ENCODE measurements at regions not wholly inside any gene's neighbourhood (a gene's known extent, or its start where the extent isn't known, plus 50 kb on each side); places are given as distances from the start of the nearest gene placed in this dataset.
"Not testable (repeated sequence)": the region's sequence is repeated elsewhere in the genome, so short reads cannot be mapped to it uniquely, and the experiment has no call there.

- POLR2A ChIA-PET, DNase-seq, H3K4me1 Mint-ChIP-seq, H3K27me3 Mint-ChIP-seq, ATAC-seq, H3K27ac Mint-ChIP-seq, H3K4me3 Mint-ChIP-seq, H3K36me3 Mint-ChIP-seq: not testable (repeated sequence)
- H3K9me3 Mint-ChIP-seq, result peaks cover 0 to 20% (median 2%) of the 10 kb centered on the region in 9 donors
Observed at GRCh38 chr13:90893199-90893598, 454.3 kb upstream of the MIR17HG start.

DNA sequence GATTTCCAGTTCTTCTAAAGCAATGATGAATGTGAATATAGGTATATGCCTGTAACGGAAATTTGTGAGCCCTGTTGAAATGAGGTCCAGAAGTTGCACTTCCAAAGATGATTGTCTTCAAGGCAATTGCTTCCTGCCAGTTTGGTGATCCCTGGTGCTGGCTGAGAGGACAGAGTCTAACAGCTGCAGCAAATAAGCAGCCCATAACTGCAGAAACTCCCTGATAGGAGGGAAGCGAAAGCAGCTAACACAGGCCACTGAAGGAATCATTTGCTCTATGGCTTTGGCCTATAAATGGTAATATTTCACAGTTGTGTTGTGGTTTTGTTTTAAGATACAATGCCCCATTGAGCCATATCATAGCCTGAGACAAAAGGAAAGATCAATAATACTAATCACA lies 451.5 kb upstream of the MIR17HG start:
- Mint-ChIP-seq H3K4me1 (no peaks in the 10 kb centered on the region), H3K27me3 (no peaks in the 10 kb centered on the region), H3K9me3 (peaks cover 0 to 17% (median 1%) of the 10 kb centered on the region in 9 donors), H3K36me3 (no peaks in the 10 kb centered on the region), H3K4me3 (no peak overlapping the region), H3K27ac (no peak overlapping the region)
- no peak for ATAC-seq
- POLR2A ChIA-PET, result no interaction called here
- no peak for DNase-seq

DNA sequence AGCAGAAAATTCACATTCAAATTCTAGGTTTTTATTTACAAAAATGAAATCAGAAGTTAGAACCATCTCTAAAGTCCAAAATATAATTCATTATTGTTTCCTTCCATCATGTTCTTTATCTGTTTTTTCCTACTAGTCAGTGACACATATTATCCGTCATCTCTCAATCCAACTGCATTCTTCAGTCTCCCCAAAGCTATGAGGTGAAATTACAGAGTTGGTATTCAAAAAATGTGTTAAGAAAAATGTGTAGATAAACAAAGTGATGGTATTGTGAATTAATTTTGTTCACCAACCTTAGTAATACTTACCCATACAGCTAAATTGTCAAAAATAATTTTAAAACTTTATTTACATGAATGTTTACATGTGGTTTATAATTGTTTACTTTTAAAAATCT lies 448.7 kb upstream of the MIR17HG start:
- H3K4me3 Mint-ChIP-seq, result no peak overlapping the region
- peaks cover 0 to 10% (median 2%) of the 10 kb centered on the region in 9 donors for H3K9me3 Mint-ChIP-seq
- H3K27me3 Mint-ChIP-seq, result no peaks in the 10 kb centered on the region
- POLR2A ChIA-PET, result no interaction called here
- H3K4me1 Mint-ChIP-seq, result no peaks in the 10 kb centered on the region
- H3K27ac Mint-ChIP-seq, result no peak overlapping the region
- DNase-seq, result no peak
- no peak for ATAC-seq
- no peaks in the 10 kb centered on the region for H3K36me3 Mint-ChIP-seq

DNA sequence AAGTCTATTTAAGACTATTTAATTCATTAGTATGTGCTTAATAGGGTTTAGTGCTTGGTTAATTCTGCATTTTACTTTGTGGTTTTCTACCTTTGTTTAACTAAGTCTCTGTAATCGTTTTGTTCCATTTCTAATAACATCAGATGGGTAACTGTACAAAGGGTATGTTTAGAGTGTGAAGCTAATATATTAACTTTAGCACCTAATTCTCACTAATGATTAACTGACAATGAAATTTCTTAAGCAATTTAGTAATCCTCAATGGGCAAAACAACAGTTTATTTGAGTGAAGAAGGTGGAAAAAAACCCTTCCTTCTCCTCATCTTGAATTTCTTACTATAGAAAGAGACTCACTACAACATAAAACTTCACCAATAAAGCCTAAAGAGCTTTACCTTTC lies 448.1 kb upstream of the MIR17HG start:
- Mint-ChIP-seq H3K27me3 (no peaks in the 10 kb centered on the region), H3K27ac (no peak overlapping the region), H3K4me3 (no peak overlapping the region), H3K9me3 (peaks cover 0 to 14% (median 2%) of the 10 kb centered on the region in 9 donors), H3K4me1 (no peaks in the 10 kb centered on the region), H3K36me3 (no peaks in the 10 kb centered on the region)
- ATAC-seq, result no peak
- POLR2A ChIA-PET, result no interaction called here
- DNase-seq, result no peak

- Mint-ChIP-seq H3K27ac (no peak overlapping the region), H3K9me3 (peaks cover 0 to 35% (median 13%) of the 10 kb centered on the region in 9 donors), H3K27me3 (no peaks in the 10 kb centered on the region), H3K36me3 (peaks cover 0 to 10% (median 0%) of the 10 kb centered on the region in 3 donors), H3K4me1 (no peaks in the 10 kb centered on the region), H3K4me3 (no peak overlapping the region)
- POLR2A ChIA-PET, result no interaction called here
- DNase-seq (no peak), ATAC-seq (no peak)
Observed at GRCh38 chr13:90902255-90902654, 445.2 kb upstream of the MIR17HG start.

DNA sequence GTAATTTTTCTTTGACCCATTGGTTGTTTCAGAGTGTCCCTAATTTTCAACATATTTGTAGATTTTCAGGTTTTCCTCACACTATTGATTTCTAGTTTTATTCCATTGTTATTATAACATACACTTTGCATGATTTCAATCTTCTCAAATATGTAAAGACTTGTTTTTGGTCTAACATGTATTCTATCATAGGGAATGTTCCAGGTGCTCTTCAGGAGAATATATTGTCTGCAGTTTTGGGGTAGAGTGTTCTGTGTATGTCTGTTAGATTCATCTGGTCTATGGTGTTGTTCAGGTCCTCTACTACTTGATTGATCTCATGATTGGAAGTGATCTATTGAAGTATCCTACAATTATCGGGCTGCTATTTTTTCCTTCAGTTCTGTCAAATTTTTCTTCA lies 440.9 kb upstream of the MIR17HG start:
- no peaks in the 10 kb centered on the region for H3K27me3 Mint-ChIP-seq
- POLR2A ChIA-PET, result no interaction called here

DNA sequence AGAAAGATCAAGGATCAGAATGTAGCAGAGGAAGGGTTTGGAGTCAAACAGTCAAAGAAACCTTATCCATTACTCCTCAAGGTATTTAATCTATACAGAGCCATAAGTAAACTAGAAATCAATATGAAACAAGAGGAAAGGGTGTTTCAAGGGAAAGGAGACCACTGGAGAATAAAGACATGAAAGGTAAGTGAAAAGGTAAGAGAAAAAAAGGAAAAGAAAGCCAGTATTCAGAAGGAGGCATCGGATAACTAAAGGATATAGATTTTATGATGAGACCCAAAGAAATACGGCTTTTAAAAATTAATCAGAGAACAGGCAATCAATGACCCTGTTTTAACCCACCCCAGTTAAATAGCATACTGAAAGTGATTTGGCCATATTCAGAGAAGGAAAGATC lies 438.7 kb upstream of the MIR17HG start:
- Mint-ChIP-seq H3K4me3 (no peak overlapping the region), H3K9me3 (peaks cover 0 to 39% (median 18%) of the 10 kb centered on the region in 9 donors), H3K27me3 (no peaks in the 10 kb centered on the region), H3K36me3 (peaks cover 0 to 10% (median 0%) of the 10 kb centered on the region in 3 donors), H3K4me1 (no peaks in the 10 kb centered on the region), H3K27ac (no peak overlapping the region)
- POLR2A ChIA-PET, result no interaction called here
- no peak for DNase-seq
- no peak for ATAC-seq

More for the DNA sequence above, 440.9 kb upstream of the MIR17HG start:
- no peaks in the 10 kb centered on the region for H3K4me1 Mint-ChIP-seq
- peaks cover 0 to 45% (median 18%) of the 10 kb centered on the region in 9 donors for H3K9me3 Mint-ChIP-seq
- ATAC-seq (no peak), DNase-seq (no peak)
- H3K4me3 Mint-ChIP-seq, result no peak overlapping the region
- peaks cover 0 to 10% (median 0%) of the 10 kb centered on the region in 3 donors for H3K36me3 Mint-ChIP-seq
- H3K27ac Mint-ChIP-seq, result no peak overlapping the region

DNA sequence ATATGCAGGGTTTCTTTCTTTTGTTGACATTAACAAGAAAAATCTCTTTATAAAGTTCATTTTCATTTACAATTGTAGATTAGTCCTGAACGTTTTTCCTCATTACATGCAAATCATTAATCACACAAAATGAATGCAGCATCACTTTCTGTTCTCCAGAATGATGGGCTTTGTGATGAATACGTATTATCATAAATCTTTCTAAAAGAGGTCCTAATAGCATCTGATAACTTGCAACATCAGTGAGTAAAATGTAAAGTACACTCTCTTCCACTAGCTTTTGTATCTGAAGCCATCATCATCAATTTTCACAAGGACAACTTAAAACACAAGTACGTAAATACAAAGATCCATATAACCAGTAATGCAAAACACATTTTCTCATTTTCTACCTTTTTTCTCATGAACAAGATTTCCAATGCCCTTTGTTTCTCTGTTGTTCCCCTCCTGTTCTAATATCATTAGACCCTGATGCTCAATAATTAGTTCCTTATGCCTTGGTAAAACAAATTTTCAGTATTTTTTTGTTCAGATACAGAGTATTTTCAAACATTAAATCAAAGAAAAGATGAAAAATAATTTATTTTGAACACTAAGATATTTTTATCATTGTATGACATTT lies 437.4 kb upstream of the MIR17HG start:
- H3K27ac Mint-ChIP-seq, result no peak overlapping the region
- H3K4me1 Mint-ChIP-seq, result no peaks in the 10 kb centered on the region
- ATAC-seq (no peak), DNase-seq (no peak)
- H3K9me3 Mint-ChIP-seq, result peaks cover 0 to 35% (median 17%) of the 10 kb centered on the region in 9 donors
- H3K27me3 Mint-ChIP-seq, result no peaks in the 10 kb centered on the region
- POLR2A ChIA-PET, result no interaction called here
- H3K36me3 Mint-ChIP-seq, result peaks cover 0 to 8% (median 0%) of the 10 kb centered on the region in 3 donors
- H3K4me3 Mint-ChIP-seq, result no peak overlapping the region

GRCh38 chr13:90912247-90912646 lies 435.2 kb upstream of the MIR17HG start:
- H3K4me3 Mint-ChIP-seq, result no peak overlapping the region
- no peak overlapping the region for H3K27ac Mint-ChIP-seq
- no peak for DNase-seq
- H3K4me1 Mint-ChIP-seq, result no peaks in the 10 kb centered on the region
- no peaks in the 10 kb centered on the region for H3K36me3 Mint-ChIP-seq
- peaks cover 0 to 14% (median 5%) of the 10 kb centered on the region in 9 donors for H3K9me3 Mint-ChIP-seq
- POLR2A ChIA-PET, result no interaction called here
- no peak for ATAC-seq
- no peaks in the 10 kb centered on the region for H3K27me3 Mint-ChIP-seq

DNA sequence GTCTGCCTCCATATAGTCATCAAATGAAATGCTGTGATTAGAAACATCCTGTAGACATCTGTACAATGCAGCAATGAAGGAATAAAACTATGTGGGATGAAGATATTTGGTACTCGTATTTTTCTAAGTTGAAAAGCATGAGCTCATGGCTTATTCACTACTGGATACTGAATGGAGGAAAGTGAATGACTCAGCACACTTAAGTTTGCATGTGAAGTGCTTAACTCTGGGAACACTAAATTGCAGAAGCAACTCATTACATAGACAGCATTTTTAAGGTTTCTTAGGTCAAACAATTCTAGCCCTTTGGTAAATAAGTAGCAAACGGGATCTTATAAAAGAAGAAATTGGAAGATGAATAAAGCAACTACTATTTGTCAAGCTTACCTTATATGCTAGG lies 429.0 kb upstream of the MIR17HG start:
- Mint-ChIP-seq H3K36me3 (no peaks in the 10 kb centered on the region), H3K27ac (no peak overlapping the region), H3K4me3 (no peak overlapping the region), H3K9me3 (peaks cover 0 to 11% (median 2%) of the 10 kb centered on the region in 9 donors), H3K27me3 (no peaks in the 10 kb centered on the region), H3K4me1 (no peaks in the 10 kb centered on the region)
- ATAC-seq (no peak), DNase-seq (no peak)
- POLR2A ChIA-PET, result no interaction called here

DNA sequence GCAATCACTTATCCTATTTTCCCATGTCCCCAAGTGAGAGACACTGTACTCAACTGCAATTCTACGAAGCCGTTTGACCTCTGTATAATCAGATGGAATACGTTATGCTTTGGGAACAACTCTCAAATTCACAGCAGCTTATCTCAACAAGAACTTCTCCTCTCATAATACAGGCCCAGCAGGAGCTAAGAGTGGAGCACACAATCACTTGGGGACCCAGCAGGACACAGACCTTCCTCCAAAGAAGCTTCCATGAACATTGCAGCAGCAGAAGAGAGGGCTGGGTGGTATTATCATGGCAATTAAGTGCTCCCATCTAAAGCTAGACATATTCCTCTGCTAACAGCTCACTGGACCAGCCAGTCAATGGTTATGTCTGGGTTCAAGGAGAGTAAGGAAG lies 428.3 kb upstream of the MIR17HG start:
- POLR2A ChIA-PET, result no interaction called here
- no peak for ATAC-seq
- H3K27me3 Mint-ChIP-seq, result no peaks in the 10 kb centered on the region

DNA sequence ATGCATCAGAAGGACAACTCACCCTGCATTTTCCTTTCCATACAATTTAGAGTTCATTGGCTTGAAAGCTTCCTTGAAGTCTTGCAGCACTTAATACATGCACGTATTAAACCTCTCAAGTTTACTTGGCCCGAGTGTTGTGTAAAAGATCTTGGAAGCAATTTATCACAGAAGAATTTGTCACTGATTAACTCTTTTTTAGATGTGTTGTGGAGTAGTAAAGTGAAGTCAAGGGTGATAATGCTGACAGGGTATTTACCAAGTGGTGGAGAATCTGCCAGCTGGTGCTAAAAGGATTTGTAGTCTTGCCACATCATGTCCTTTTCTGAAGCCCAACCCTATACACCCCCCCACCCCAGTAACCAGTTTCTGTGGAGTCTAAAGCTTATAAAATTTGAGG lies 421.0 kb upstream of the MIR17HG start:
- no peak for DNase-seq
- H3K4me1 Mint-ChIP-seq, result no peaks in the 10 kb centered on the region
- H3K27me3 Mint-ChIP-seq, result peaks cover 0 to 4% (median 0%) of the 10 kb centered on the region in 5 donors
- H3K9me3 Mint-ChIP-seq, result peaks cover 2 to 20% (median 10%) of the 10 kb centered on the region in 9 donors
- peaks cover 0 to 7% (median 0%) of the 10 kb centered on the region in 3 donors for H3K36me3 Mint-ChIP-seq
- H3K4me3 Mint-ChIP-seq, result no peak overlapping the region
- POLR2A ChIA-PET, result no interaction called here
- H3K27ac Mint-ChIP-seq, result no peak overlapping the region
- ATAC-seq, result no peak

More for the DNA sequence above, 428.3 kb upstream of the MIR17HG start:
- H3K27ac Mint-ChIP-seq, result no peak overlapping the region
- peaks cover 0 to 11% (median 2%) of the 10 kb centered on the region in 9 donors for H3K9me3 Mint-ChIP-seq
- no peak for DNase-seq
- no peaks in the 10 kb centered on the region for H3K4me1 Mint-ChIP-seq
- no peak overlapping the region for H3K4me3 Mint-ChIP-seq
- no peaks in the 10 kb centered on the region for H3K36me3 Mint-ChIP-seq

- no peaks in the 10 kb centered on the region for H3K4me1 Mint-ChIP-seq
- no peak overlapping the region for H3K27ac Mint-ChIP-seq
- H3K9me3 Mint-ChIP-seq, result peaks cover 2 to 20% (median 10%) of the 10 kb centered on the region in 9 donors
- peaks cover 0 to 4% (median 0%) of the 10 kb centered on the region in 5 donors for H3K27me3 Mint-ChIP-seq
- no peak for DNase-seq
- POLR2A ChIA-PET, result no interaction called here
- H3K36me3 Mint-ChIP-seq, result peaks cover 0 to 7% (median 0%) of the 10 kb centered on the region in 3 donors
- no peak for ATAC-seq
- no peak overlapping the region for H3K4me3 Mint-ChIP-seq
Observed at GRCh38 chr13:90928109-90928508, 419.4 kb upstream of the MIR17HG start.

Data from naive thymus-derived CD8-positive, alpha-beta T cell (primary cell).